ENCODE measurements at regions not wholly inside any gene's neighbourhood (a gene's known extent, or its start where the extent isn't known, plus 50 kb on each side); places are given as distances from the start of the nearest gene placed in this dataset.

- H3K4me1 Mint-ChIP-seq (ENCODE audit: low read depth), result peaks cover 11% of the 10 kb centered on the region
- H3K36me3 Mint-ChIP-seq (ENCODE audit: low read depth), result no peaks in the 10 kb centered on the region
- intact Hi-C loops (cut with DNase I, micrococcal nuclease), result loop anchor here (10.0 kb wide), 3 partner anchors 405 to 1295 kb away; no protein-coding TSS in a partner anchor
- Histone ChIP-seq H3K9me3 (ENCODE audit: control insufficient read depth in 1 of 2, insufficient read depth in 1 of 2, low read length in 2 of 2) (no peaks in the 10 kb centered on the region), H3K36me3 (ENCODE audit: insufficient read depth, low read length) (no peaks in the 10 kb centered on the region), H3K27ac (ENCODE audit: low read depth in 1 of 2, low read length in 2 of 2) (no peak overlapping the region), H3K4me1 (ENCODE audit: insufficient read depth, low read length) (peaks cover 8% of the 10 kb centered on the region), H3K27me3 (ENCODE audit: control insufficient read depth in 1 of 2, insufficient read depth in 2 of 2, low read length in 2 of 2) (no peaks in the 10 kb centered on the region), H3K4me3 (ENCODE audit: low read length) (no peak overlapping the region)
- ATAC-seq (ENCODE audit: poor library complexity), result no peak
- no peak overlapping the region for H3K27ac Mint-ChIP-seq
- no peaks in the 10 kb centered on the region for H3K9me3 Mint-ChIP-seq
- H3K4me3 Mint-ChIP-seq, result no peak overlapping the region
- ChIA-PET POLR2A (no interaction called here), CTCF (no interaction called here)
- no peak for DNase-seq
- peaks cover 13% of the 10 kb centered on the region for H3K27me3 Mint-ChIP-seq
- no peak for TF ChIP-seq CTCF (IDR thresholded peaks at IDR 0.05)
Measured at GRCh38 chr4:17320046-17320445, 191.8 kb downstream of the QDPR start.

GRCh38 chr4:17317526-17317925 is 194.4 kb downstream of the QDPR start:
- ChIA-PET CTCF (no interaction called here), POLR2A (no interaction called here)
- intact Hi-C loops (cut with DNase I, micrococcal nuclease), result no loop called here
- no peak for DNase-seq
- H3K4me3 Mint-ChIP-seq, result no peak overlapping the region
- Histone ChIP-seq H3K27ac (ENCODE audit: low read depth in 1 of 2, low read length in 2 of 2) (no peak overlapping the region), H3K4me3 (ENCODE audit: low read length) (no peak overlapping the region), H3K9me3 (ENCODE audit: control insufficient read depth in 1 of 2, insufficient read depth in 1 of 2, low read length in 2 of 2) (no peaks in the 10 kb centered on the region), H3K27me3 (ENCODE audit: control insufficient read depth in 1 of 2, insufficient read depth in 2 of 2, low read length in 2 of 2) (no peaks in the 10 kb centered on the region), H3K36me3 (ENCODE audit: insufficient read depth, low read length) (no peaks in the 10 kb centered on the region), H3K4me1 (ENCODE audit: insufficient read depth, low read length) (no peaks in the 10 kb centered on the region)
- H3K36me3 Mint-ChIP-seq (ENCODE audit: low read depth), result no peaks in the 10 kb centered on the region
- TF ChIP-seq CTCF (IDR thresholded peaks at IDR 0.05), result no peak
- H3K4me1 Mint-ChIP-seq (ENCODE audit: low read depth), result no peaks in the 10 kb centered on the region
- H3K27ac Mint-ChIP-seq, result no peak overlapping the region
- no peaks in the 10 kb centered on the region for H3K9me3 Mint-ChIP-seq
- H3K27me3 Mint-ChIP-seq, result peaks cover 17% of the 10 kb centered on the region
- ATAC-seq (ENCODE audit: poor library complexity), result no peak

- H3K36me3 ChIP-seq (ENCODE audit: insufficient read depth, low read length), result no peaks in the 10 kb centered on the region
- ChIA-PET CTCF (interaction anchor here (0.6 kb wide), 1 partner anchor 228 kb away, joined by 3 read pairs; no protein-coding TSS in a partner anchor), POLR2A (no interaction called here)
- Mint-ChIP-seq H3K27me3 (peaks cover 17% of the 10 kb centered on the region), H3K9me3 (no peaks in the 10 kb centered on the region), H3K4me3 (no peak overlapping the region), H3K27ac (no peak overlapping the region), H3K36me3 (ENCODE audit: low read depth) (no peaks in the 10 kb centered on the region), H3K4me1 (ENCODE audit: low read depth) (no peaks in the 10 kb centered on the region)
- H3K27me3 ChIP-seq (ENCODE audit: control insufficient read depth in 1 of 2, insufficient read depth in 2 of 2, low read length in 2 of 2), result no peaks in the 10 kb centered on the region
- intact Hi-C loops (cut with DNase I, micrococcal nuclease), result no loop called here
- no peak overlapping the region for H3K27ac ChIP-seq (ENCODE audit: low read depth in 1 of 2, low read length in 2 of 2)
- DNase-seq, result no peak
- no peaks in the 10 kb centered on the region for H3K9me3 ChIP-seq (ENCODE audit: control insufficient read depth in 1 of 2, insufficient read depth in 1 of 2, low read length in 2 of 2)
- ATAC-seq (ENCODE audit: poor library complexity), result no peak
- H3K4me1 ChIP-seq (ENCODE audit: insufficient read depth, low read length), result no peaks in the 10 kb centered on the region
- no peak for TF ChIP-seq CTCF (IDR thresholded peaks at IDR 0.05)
- H3K4me3 ChIP-seq (ENCODE audit: low read length), result no peak overlapping the region
Measured at GRCh38 chr4:17316566-17316965, 195.3 kb downstream of the QDPR start.

Data from CD4-positive, alpha-beta T cell (primary cell).